ENCODE measurements at regions not wholly inside any gene's neighbourhood (a gene's known extent, or its start where the extent isn't known, plus 50 kb on each side); places are given as distances from the start of the nearest gene placed in this dataset.

DNA sequence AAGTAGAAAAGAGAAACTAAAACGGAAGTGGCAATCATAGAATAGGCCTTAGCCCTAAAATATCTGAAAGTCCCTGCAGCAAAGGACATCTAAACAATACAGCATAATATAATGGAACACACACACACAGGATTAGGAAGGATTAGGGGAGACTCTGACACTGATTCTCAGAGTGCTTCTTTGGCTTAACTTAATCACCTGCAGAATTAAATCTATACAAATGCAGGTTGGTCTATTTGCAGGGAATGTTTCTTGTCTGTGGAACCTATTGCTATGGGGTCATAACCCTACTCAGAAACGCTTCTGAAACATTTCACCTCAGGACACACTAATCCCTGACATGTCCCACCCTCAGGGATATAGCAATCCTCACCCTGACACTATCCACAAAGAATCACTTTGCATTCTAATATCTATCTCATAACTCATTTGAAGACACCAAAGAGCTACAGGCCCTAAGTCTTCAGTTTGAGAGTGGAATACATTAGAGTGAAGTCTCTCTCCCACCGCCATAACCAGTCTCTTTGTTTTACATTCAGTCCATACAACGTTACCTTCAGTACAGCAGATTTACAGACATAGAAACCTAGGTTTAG lies 1041.2 kb downstream of the TUSC7 start:
- Histone ChIP-seq H3K9me3 (ENCODE audit: insufficient read depth, low read length) (no peaks in the 10 kb centered on the region), H3K9ac (ENCODE audit: low read length) (no peak overlapping the region), H3K4me2 (ENCODE audit: low read length) (no peak overlapping the region), H2AFZ (ENCODE audit: low read depth, low read length) (no peak overlapping the region), H3K4me3 (ENCODE audit: low read length) (no peak overlapping the region), H3K36me3 (replicated peaks; ENCODE audit: low read depth, low read length) (no peaks in the 10 kb centered on the region), H3K27ac (ENCODE audit: low read length) (no peak overlapping the region), H3K79me2 (ENCODE audit: low read length) (no peaks in the 10 kb centered on the region), H4K20me1 (ENCODE audit: insufficient read depth, low read length) (no peaks in the 10 kb centered on the region), H3K27me3 (ENCODE audit: low read depth, low read length) (no peaks in the 10 kb centered on the region), H3K4me1 (ENCODE audit: low read length) (no peaks in the 10 kb centered on the region)
- TF ChIP-seq, protein P1, sequence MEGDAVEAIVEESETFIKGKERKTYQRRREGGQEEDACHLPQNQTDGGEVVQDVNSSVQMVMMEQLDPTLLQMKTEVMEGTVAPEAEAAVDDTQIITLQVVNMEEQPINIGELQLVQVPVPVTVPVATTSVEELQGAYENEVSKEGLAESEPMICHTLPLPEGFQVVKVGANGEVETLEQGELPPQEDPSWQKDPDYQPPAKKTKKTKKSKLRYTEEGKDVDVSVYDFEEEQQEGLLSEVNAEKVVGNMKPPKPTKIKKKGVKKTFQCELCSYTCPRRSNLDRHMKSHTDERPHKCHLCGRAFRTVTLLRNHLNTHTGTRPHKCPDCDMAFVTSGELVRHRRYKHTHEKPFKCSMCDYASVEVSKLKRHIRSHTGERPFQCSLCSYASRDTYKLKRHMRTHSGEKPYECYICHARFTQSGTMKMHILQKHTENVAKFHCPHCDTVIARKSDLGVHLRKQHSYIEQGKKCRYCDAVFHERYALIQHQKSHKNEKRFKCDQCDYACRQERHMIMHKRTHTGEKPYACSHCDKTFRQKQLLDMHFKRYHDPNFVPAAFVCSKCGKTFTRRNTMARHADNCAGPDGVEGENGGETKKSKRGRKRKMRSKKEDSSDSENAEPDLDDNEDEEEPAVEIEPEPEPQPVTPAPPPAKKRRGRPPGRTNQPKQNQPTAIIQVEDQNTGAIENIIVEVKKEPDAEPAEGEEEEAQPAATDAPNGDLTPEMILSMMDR (IDR thresholded peaks at IDR 0.05; ENCODE audit: low read depth, low read length) = no peak
- TF ChIP-seq EZH2phosphoT487 (IDR thresholded peaks at IDR 0.05; ENCODE audit: low read depth) = no peak

DNA sequence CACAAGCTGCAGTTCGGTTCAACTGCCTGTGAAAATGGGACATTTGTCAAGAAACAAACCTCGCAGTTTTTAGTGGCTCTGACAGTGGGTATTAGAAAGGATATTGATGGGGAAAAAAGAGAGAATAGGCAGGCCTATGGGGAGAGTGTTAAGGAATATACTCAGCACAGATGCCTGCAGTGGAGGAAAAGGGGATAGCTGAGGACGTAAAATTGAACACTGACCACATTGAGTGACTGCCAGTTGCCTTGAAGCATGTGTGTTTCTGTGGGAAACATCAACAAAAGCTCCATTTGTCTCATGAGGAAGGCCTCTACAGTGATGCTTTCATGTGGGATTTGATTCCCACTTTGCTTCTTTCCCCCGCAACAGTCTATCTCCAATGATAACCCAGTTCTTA lies 1042.1 kb downstream of the TUSC7 start:
- Histone ChIP-seq H3K4me3 (ENCODE audit: low read length) (no peak overlapping the region), H3K27me3 (ENCODE audit: low read depth, low read length) (no peaks in the 10 kb centered on the region), H3K4me2 (ENCODE audit: low read length) (no peak overlapping the region), H3K79me2 (ENCODE audit: low read length) (no peaks in the 10 kb centered on the region), H2AFZ (ENCODE audit: low read depth, low read length) (no peak overlapping the region), H3K9ac (ENCODE audit: low read length) (no peak overlapping the region), H3K4me1 (ENCODE audit: low read length) (no peaks in the 10 kb centered on the region), H3K27ac (ENCODE audit: low read length) (no peak overlapping the region), H4K20me1 (ENCODE audit: insufficient read depth, low read length) (no peaks in the 10 kb centered on the region), H3K9me3 (ENCODE audit: insufficient read depth, low read length) (no peaks in the 10 kb centered on the region), H3K36me3 (replicated peaks; ENCODE audit: low read depth, low read length) (no peaks in the 10 kb centered on the region)
- TF ChIP-seq, protein P1 (IDR thresholded peaks at IDR 0.05; ENCODE audit: low read depth, low read length) = no peak
- TF ChIP-seq EZH2phosphoT487 (IDR thresholded peaks at IDR 0.05; ENCODE audit: low read depth) = no peak

DNA sequence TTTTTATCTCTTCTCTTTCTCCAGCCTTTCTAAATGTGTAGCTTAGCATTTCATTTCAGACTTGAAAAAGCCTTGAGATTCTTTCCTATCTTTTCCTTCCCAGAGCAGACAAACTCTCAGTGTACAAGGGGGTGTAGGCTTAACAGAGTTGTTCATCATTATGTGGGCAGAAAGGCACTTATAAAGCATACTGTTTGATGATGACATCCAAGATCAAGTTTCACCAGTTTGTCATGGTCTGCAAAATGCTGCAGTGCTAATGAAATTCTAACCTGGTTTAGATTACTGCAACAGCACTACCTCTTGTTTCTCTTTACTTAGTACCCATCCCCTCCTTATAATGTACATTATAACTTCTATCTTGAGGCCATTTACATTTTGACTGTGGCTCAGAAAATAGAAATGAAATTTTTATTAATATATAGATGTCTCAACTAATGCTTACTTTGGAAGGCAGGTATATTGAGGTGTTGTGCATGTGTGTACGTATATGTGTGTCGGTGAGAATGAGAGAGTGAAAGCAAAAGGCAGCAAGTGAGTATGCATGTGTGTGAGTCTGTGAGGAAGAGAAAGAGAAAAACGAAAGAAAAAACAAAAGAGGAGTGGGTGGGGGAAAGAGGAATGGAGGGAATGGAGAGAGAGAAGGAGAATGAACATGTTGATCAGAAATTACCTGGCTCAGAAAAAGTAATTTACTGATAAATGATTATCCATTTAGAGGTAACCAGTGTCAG lies 1043.6 kb downstream of the TUSC7 start:
- Histone ChIP-seq H2AFZ (ENCODE audit: low read depth, low read length) (no peak overlapping the region), H3K27me3 (ENCODE audit: low read depth, low read length) (no peaks in the 10 kb centered on the region), H3K9ac (ENCODE audit: low read length) (no peak overlapping the region), H3K4me1 (ENCODE audit: low read length) (no peaks in the 10 kb centered on the region), H3K36me3 (replicated peaks; ENCODE audit: low read depth, low read length) (no peaks in the 10 kb centered on the region), H3K79me2 (ENCODE audit: low read length) (no peaks in the 10 kb centered on the region), H3K4me2 (ENCODE audit: low read length) (no peak overlapping the region), H3K27ac (ENCODE audit: low read length) (no peak overlapping the region), H4K20me1 (ENCODE audit: insufficient read depth, low read length) (no peaks in the 10 kb centered on the region), H3K9me3 (ENCODE audit: insufficient read depth, low read length) (no peaks in the 10 kb centered on the region), H3K4me3 (ENCODE audit: low read length) (no peak overlapping the region)
- no peak for TF ChIP-seq EZH2phosphoT487 (IDR thresholded peaks at IDR 0.05; ENCODE audit: low read depth)
- TF ChIP-seq, protein P1 (IDR thresholded peaks at IDR 0.05; ENCODE audit: low read depth, low read length) = no peak

DNA sequence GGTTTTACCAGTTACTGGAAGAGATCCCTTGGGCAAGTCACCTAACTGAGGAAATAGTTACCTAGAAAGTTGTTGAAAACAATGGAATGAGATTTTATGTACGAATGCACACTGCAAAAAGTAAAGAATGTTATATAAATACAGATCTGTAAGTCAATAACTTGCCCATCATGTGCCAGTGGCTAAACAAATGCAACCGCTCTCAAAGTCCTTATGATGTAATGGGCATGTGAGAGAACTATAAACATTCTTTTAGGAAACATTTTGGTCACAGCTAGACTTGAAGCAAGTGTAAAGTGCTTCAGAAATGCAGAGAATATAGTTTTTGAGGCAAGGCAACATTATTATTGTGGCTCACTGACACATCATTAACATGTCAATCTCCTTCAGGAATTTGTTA lies 1044.5 kb downstream of the TUSC7 start:
- no peak overlapping the region for H3K4me2 ChIP-seq (ENCODE audit: low read length)
- TF ChIP-seq, protein P1 (IDR thresholded peaks at IDR 0.05; ENCODE audit: low read depth, low read length) = no peak
- no peak for TF ChIP-seq EZH2phosphoT487 (IDR thresholded peaks at IDR 0.05; ENCODE audit: low read depth)
- H3K9ac ChIP-seq (ENCODE audit: low read length) = no peak overlapping the region
- no peaks in the 10 kb centered on the region for H3K36me3 ChIP-seq (replicated peaks; ENCODE audit: low read depth, low read length)
- H3K79me2 ChIP-seq (ENCODE audit: low read length) = no peaks in the 10 kb centered on the region
- H3K27me3 ChIP-seq (ENCODE audit: low read depth, low read length) = no peaks in the 10 kb centered on the region
- H3K27ac ChIP-seq (ENCODE audit: low read length) = no peak overlapping the region
- no peaks in the 10 kb centered on the region for H4K20me1 ChIP-seq (ENCODE audit: insufficient read depth, low read length)
- no peak overlapping the region for H2AFZ ChIP-seq (ENCODE audit: low read depth, low read length)
- no peak overlapping the region for H3K4me3 ChIP-seq (ENCODE audit: low read length)
- H3K4me1 ChIP-seq (ENCODE audit: low read length) = no peaks in the 10 kb centered on the region
- no peaks in the 10 kb centered on the region for H3K9me3 ChIP-seq (ENCODE audit: insufficient read depth, low read length)

All from OCI-LY3 (cell line).